HG03095 (cell line): ENCODE measurements at regions not wholly inside any gene's neighbourhood (a gene's known extent, or its start where the extent isn't known, plus 50 kb on each side); places are given as distances from the start of the nearest gene placed in this dataset.
"Not testable (repeated sequence)": the region's sequence is repeated elsewhere in the genome, so short reads cannot be mapped to it uniquely, and the experiment has no call there.

ENCODE experiments used
- ATAC-seq: cut with Tn5 transposase; IDR thresholded peaks from one replicate; pipeline ENCODE4 v1.9.1; 2021; ENCODE audit warnings: moderate library complexity; ENCODE audit not compliant: unreplicated experiment

DNA sequence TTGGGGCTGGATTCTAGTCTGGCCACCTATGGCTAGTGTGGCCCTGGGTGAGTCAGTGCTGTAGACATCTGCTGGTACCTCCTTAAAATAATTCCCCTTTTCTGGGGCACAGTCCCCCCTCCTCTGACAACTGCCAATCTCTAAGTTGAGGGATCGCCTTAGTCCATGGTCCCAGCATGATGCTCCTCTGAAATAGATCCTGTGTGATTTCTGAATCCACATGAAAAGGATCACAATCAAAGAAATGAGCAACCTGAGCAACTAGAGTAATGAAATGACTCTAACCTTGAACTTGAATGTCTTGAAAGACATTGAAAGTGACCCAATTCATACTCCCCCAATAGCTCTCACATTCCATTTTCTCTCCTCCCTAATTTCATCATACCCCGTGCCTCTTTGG lies 332.5 kb downstream of the VRK1 start:
- no peak for ATAC-seq

DNA sequence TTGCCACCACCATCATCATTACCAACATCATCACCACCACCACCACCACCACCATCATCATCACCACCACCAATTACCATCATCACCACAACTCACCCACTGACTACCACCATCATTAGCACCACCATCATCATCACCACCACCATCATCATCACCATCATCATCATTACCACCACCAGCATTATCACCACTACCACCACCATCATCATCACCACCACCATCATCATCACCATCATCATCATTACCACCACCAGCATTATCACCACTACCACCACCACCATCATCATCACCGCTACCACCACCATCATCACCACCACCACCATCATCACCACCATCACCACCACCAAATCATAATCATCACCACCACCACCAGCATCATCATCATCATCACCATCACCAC lies 338.7 kb downstream of the VRK1 start:
- ATAC-seq: not testable (repeated sequence)

DNA sequence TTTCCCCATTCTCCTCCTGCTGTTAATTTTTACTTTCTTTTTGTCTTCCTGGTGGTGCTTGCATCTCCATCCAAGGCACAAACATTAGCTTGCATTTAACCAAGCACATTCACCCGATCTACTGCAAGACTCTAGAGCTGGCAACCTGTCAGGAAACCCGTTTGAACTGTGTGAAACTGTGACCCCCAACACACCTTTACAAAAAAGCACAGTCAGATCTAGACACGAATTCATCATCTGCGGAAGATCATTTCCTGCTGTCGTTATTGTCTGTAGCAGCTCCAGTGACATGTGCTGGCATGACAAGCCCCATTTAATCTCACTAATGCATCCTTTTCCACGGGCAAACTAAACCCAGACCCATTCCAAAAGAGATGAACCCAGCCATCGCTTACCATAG lies 340.5 kb downstream of the VRK1 start:
- ATAC-seq: no peak

DNA sequence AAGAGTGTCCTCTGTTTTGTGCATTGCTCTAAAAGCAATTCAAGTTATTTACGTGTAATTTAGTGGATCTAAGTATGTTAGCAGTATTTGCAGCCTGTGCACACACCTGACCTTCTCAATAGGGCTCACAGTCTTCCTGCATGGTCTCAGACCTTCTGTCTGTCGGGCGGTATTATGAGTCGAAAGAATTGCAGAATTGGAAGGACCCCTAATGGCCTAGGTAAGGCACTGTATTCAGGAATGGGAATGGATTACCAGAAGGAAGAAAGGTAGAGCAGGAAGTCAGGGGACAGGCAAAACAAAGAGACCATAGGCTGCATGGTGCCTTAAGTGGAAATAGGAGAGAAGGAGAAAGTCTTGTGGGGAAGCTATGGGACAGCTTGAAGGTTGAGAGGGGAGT lies 341.6 kb downstream of the VRK1 start:
- ATAC-seq: no peak

DNA sequence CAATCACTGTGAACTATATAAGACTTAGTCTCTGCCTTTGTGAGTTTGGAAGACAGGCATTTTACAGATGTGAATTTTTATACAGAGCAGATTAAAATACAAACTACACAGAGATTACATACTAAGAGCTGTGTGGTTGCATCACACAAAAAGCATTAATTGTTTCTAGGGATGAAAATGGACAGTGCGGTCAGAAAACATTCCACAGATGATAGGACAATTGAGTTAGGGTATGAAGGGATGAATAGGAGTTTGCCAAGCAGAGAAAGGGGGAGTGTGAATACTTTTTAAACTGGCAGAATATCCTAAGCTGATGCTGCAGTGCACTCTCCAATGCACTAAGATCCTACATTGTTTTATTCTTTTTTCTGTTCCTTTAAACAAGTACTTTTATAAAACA lies 345.8 kb downstream of the VRK1 start:
- no peak for ATAC-seq

- no peak for ATAC-seq
These were observed 346.3 kb downstream of the VRK1 start for GRCh38 chr14:97143456-97143855.

- ATAC-seq: not testable (repeated sequence)
These were observed 350.8 kb downstream of the VRK1 start for GRCh38 chr14:97148021-97148420.

- no peak for ATAC-seq
These were observed 352.6 kb downstream of the VRK1 start for GRCh38 chr14:97149775-97150174.

DNA sequence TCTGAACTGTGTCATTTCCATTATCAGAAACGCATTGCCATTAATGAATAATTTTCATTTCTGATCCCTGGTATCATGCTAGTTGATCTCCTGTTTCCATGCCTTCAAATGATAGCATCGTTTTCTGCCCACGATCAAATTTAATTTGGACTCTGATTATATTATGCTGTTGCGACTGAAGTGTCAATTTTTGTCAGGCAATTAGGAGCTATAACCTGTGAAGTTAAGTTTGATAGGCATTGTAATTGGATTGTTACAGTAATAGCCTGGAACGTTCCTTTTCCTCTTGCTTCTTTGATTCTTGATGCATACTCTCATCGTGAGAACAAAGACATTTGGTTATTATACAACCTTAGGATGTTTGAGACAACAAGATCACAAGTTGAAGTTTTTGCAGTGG lies 356.3 kb downstream of the VRK1 start:
- ATAC-seq: no peak

- ATAC-seq: no peak
These were observed 358.1 kb downstream of the VRK1 start for GRCh38 chr14:97155320-97155719.

DNA sequence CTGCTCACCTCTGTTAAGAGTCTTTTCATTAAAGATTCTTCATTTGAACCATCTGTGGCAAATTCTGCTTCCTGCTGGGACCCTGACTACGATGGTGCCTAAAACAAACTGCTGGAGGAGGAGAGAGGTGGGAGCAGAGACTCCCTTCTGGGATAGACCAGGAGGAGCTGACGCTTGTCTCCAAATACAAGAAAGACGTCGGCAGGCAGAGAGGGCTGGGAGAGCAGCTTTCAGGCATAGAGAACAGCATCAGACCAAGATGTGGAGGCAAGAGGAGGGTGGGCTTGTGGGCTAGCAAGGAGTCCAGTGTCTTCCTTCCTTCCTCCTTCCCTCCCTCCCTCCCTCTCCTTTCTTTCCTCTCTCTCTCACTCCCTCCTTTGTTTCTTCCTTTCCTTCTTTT lies 358.6 kb downstream of the VRK1 start:
- ATAC-seq: no peak

- no peak for ATAC-seq
These were observed 359.5 kb downstream of the VRK1 start for GRCh38 chr14:97156705-97157104.

- ATAC-seq: no peak
These were observed 360.9 kb downstream of the VRK1 start for GRCh38 chr14:97158102-97158501.

GRCh38 chr14:97159124-97159523 lies 361.9 kb downstream of the VRK1 start:
- no peak for ATAC-seq

DNA sequence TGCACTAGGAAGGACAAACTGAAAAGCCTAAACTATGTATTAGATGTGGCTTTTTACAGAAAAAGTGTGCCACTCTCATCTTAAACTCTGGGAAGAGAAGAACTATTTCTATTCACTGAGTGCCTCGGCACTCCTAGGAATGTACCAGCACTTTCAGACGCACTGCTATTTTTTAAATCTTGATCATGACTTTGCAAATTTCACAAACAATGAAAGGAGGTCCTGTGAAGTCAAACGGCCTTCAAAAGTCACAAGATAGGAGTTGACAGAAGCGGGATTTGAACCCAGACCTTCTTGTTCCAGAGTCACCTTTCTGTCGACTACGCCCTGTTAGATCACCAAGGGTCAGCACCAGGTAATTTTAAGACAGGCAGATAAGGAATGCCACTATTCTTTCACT lies 365.4 kb downstream of the VRK1 start:
- no peak for ATAC-seq

- ATAC-seq: no peak
These were observed 366.8 kb downstream of the VRK1 start for GRCh38 chr14:97164021-97164420.

GRCh38 chr14:97166497-97166896 lies 369.3 kb downstream of the VRK1 start:
- no peak for ATAC-seq

DNA sequence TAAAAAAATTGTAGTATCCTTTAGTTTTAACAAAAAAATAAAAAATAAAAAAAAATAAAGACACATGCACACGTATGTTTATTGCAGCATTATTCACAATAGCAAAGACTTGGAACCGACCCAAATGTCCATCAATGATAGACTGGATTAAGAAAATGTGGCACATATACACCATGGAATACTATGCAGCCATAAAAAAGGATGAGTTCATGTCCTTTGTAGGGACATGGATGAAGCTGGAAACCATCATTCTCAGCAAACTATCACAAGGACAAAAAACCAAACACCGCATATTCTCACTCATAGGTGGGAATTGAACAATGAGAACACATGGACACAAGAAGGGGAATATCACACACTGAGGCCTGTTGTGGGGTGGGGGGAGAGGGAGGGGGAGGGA lies 370.4 kb downstream of the VRK1 start:
- ATAC-seq: not testable (repeated sequence)

- no peak for ATAC-seq
These were observed 375.5 kb downstream of the VRK1 start for GRCh38 chr14:97172644-97173043.

- ATAC-seq: no peak
These were observed 379.8 kb downstream of the VRK1 start for GRCh38 chr14:97177016-97177415.

- ATAC-seq: no peak
These were observed 380.5 kb downstream of the VRK1 start for GRCh38 chr14:97177635-97178034.

DNA sequence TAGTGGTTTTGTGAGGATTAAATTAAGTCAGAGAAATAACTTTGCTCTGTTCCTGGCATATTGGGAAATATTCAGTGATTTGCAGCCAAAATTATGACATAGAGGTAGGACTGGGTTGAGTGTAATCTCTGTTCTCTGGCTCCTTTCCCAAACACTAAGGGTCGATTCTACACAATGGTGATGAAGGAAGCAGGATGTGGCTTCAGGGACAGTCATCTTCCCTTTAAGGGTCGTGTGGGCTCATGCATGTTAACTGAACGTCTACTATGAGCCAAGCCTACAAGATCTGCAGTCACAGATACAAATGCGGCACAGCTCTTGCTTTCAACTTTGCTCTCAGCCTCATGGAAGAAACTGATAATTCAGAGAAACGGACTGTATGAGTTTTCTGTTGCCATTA lies 381.6 kb downstream of the VRK1 start:
- ATAC-seq: no peak

- no peak for ATAC-seq
These were observed 382.4 kb downstream of the VRK1 start for GRCh38 chr14:97179573-97179972.
